Activated CD4-positive, alpha-beta T cell treated with anti-CD3 and anti-CD28 coated beads, Interleukin-2, amount 10 ng/mL, durations not matched to agents 24 days and 14 days (primary cell): ENCODE measurements at regions not wholly inside any gene's neighbourhood (a gene's known extent, or its start where the extent isn't known, plus 50 kb on each side); places are given as distances from the start of the nearest gene placed in this dataset.
"Not testable (repeated sequence)": the region's sequence is repeated elsewhere in the genome, so short reads cannot be mapped to it uniquely, and the experiment has no call there.

Experiments
- DNase-seq: peaks from one replicate; pipeline ENCODE4 v3.0.0; 2022
- H3K27ac Mint-ChIP-seq: one replicate; pipeline ENCODE4 v1.8.0; 2022; ENCODE audit warnings: mild to moderate bottlenecking, mixed read lengths
- H3K27me3 Mint-ChIP-seq: one replicate; pipeline ENCODE4 v1.8.0; 2022; ENCODE audit warnings: mixed read lengths
- H3K36me3 Mint-ChIP-seq: one replicate; pipeline ENCODE4 v1.8.0; 2022; ENCODE audit warnings: low read depth, mild to moderate bottlenecking, mixed read lengths
- H3K4me1 Mint-ChIP-seq: one replicate; pipeline ENCODE4 v1.8.0; 2021; ENCODE audit warnings: mixed read lengths
- H3K4me3 Mint-ChIP-seq: one replicate; pipeline ENCODE4 v1.8.0; 2022; ENCODE audit warnings: mild to moderate bottlenecking, moderate library complexity, mixed read lengths
- H3K9me3 Mint-ChIP-seq: one replicate; pipeline ENCODE4 v1.8.0; 2021; ENCODE audit warnings: mixed read lengths
- intact Hi-C: fragments of 100-400 bp; cut with micrococcal nuclease; formaldehyde crosslinking; loops from one replicate; pipeline ENCODE4 v1.15.1; 2023

GRCh38 chrX:498901-499300 is 112.2 kb upstream of the PPP2R3B start:
- H3K27ac Mint-ChIP-seq, H3K4me3 Mint-ChIP-seq, H3K36me3 Mint-ChIP-seq, intact Hi-C loops, H3K4me1 Mint-ChIP-seq, DNase-seq, H3K27me3 Mint-ChIP-seq: not testable (repeated sequence)
- peaks cover 14% of the 10 kb centered on the region for H3K9me3 Mint-ChIP-seq

DNA sequence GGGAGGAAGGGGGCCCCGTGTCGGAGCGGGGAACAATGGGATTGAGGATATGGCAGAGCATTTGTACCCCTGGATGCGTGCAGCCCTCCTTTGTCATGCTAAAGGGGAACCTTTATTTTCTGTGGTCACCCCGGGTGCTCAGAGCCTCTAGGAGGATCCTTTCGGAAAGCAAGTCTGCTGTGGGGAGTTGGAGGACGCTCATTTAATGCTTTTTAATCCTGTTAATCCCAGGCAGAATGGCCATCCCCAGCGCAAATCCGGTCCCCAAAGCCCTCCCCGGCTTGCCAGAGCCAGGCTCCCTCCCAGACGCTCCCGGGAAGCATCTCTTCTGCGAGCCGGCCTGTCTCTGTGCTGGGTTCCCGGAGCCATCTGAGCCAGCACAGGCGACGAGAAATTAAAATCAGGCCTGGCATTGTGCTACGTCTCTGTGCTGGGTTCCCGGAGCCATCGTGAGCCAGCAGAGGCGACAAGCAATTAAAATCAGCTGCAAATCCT is 113.2 kb upstream of the PPP2R3B start:
- Mint-ChIP-seq H3K27ac (no peak overlapping the region), H3K4me3 (no peak overlapping the region), H3K36me3 (no peaks in the 10 kb centered on the region), H3K9me3 (peaks cover 14% of the 10 kb centered on the region), H3K27me3 (no peaks in the 10 kb centered on the region), H3K4me1 (no peaks in the 10 kb centered on the region)
- DNase-seq, result no peak
- intact Hi-C loops, result no loop called here

DNA sequence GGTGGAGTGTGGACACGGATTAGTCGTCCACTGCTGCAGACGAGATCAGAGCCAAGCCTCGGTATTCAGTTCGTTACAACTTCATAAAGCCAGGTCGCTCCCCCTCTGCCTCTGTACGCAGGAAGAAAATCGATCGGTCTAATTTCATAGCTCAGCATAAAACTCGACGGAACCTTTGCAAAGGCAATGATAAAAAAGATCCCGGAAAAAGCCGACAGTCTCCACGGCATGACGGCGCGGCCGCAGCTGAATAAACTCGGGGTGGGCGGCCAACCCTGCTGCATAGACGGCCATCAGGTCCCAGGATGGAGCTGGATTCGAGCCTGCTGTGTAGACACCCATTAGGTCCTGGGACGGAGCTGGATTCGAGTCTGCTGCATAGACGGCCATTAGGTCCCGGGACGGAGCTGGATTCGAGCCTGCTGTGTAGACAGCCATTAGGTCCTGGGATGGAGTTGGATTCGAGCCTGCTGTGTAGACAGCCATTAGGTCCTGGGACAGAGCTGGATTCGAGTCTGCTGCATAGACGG is 113.8 kb upstream of the PPP2R3B start:
- no peak overlapping the region for H3K4me3 Mint-ChIP-seq
- intact Hi-C loops, result no loop called here
- no peak overlapping the region for H3K27ac Mint-ChIP-seq
- no peak for DNase-seq
- H3K9me3 Mint-ChIP-seq, result peaks cover 14% of the 10 kb centered on the region
- H3K36me3 Mint-ChIP-seq, result no peaks in the 10 kb centered on the region
- no peaks in the 10 kb centered on the region for H3K4me1 Mint-ChIP-seq
- H3K27me3 Mint-ChIP-seq, result no peaks in the 10 kb centered on the region

GRCh38 chrX:506341-506740 is 119.6 kb upstream of the PPP2R3B start:
- Mint-ChIP-seq H3K27me3 (no peaks in the 10 kb centered on the region), H3K9me3 (peaks cover 31% of the 10 kb centered on the region), H3K4me3 (no peak overlapping the region), H3K36me3 (no peaks in the 10 kb centered on the region), H3K4me1 (no peaks in the 10 kb centered on the region), H3K27ac (no peak overlapping the region)
- intact Hi-C loops, result no loop called here
- no peak for DNase-seq

- Mint-ChIP-seq H3K4me3 (no peak overlapping the region), H3K4me1 (no peaks in the 10 kb centered on the region), H3K27me3 (no peaks in the 10 kb centered on the region), H3K27ac (no peak overlapping the region), H3K36me3 (no peaks in the 10 kb centered on the region), H3K9me3 (peaks cover 17% of the 10 kb centered on the region)
- intact Hi-C loops, result no loop called here
- DNase-seq, result no peak
Observed at GRCh38 chrX:508163-508562, 121.5 kb upstream of the PPP2R3B start.

- H3K36me3 Mint-ChIP-seq, intact Hi-C loops, H3K4me3 Mint-ChIP-seq, H3K4me1 Mint-ChIP-seq, H3K27ac Mint-ChIP-seq, H3K27me3 Mint-ChIP-seq, DNase-seq: not testable (repeated sequence)
- peaks cover 17% of the 10 kb centered on the region for H3K9me3 Mint-ChIP-seq
Observed at GRCh38 chrX:508821-509220, 121.8 kb upstream of the SHOX start.

DNA sequence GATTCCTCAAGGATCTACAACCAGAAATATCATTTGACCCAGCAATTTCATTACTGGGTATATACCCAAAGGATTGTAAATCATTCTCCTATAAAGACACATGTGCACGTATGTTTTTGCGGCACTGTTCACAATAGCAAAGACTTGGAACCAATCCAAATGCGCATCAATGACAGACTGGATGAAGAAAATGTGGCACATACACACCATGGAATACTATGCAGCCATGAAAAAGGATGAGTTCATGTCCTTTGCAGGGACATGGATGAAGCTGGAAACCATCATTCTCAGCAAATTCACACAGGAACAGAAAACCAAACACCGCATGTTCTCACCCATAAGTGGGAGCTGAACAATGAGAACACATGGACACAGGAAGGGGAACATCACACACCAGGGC is 119.5 kb upstream of the SHOX start:
- H3K4me3 Mint-ChIP-seq, intact Hi-C loops, H3K27ac Mint-ChIP-seq, H3K27me3 Mint-ChIP-seq, H3K36me3 Mint-ChIP-seq, H3K4me1 Mint-ChIP-seq: not testable (repeated sequence)
- H3K9me3 Mint-ChIP-seq, result peaks cover 17% of the 10 kb centered on the region
- peak; percentile 16 for DNase-seq

- H3K4me3 Mint-ChIP-seq, result no peak overlapping the region
- no peaks in the 10 kb centered on the region for H3K9me3 Mint-ChIP-seq
- no peak for DNase-seq
- no peaks in the 10 kb centered on the region for H3K4me1 Mint-ChIP-seq
- intact Hi-C loops, result no loop called here
- no peak overlapping the region for H3K27ac Mint-ChIP-seq
- no peaks in the 10 kb centered on the region for H3K27me3 Mint-ChIP-seq
- no peaks in the 10 kb centered on the region for H3K36me3 Mint-ChIP-seq
Observed at GRCh38 chrX:518319-518718, 112.3 kb upstream of the SHOX start.

DNA sequence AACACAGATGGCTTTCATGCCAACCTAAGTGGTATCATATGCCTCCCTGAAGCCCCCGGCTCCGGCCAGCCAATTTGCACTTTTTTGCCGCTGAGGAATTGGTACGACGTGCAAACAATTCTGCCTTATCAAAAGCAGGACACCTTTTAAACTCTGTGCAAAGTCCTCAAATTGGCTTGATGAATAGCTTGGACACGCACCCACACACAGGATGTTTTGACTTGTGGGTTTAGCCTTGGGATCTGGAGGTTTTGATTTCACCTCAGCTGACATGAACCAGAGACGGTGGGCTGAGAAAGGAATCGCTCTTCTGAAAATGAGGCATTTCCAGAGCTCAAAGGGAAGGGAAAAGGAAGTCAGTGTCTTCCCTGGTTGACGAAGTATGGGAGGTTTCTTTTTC is 110.8 kb upstream of the SHOX start:
- intact Hi-C loops, result no loop called here
- no peak for DNase-seq
- Mint-ChIP-seq H3K27ac (no peak overlapping the region), H3K4me1 (no peaks in the 10 kb centered on the region), H3K27me3 (no peaks in the 10 kb centered on the region), H3K4me3 (no peak overlapping the region), H3K9me3 (peaks cover 4% of the 10 kb centered on the region), H3K36me3 (no peaks in the 10 kb centered on the region)

- no peaks in the 10 kb centered on the region for H3K27me3 Mint-ChIP-seq
- H3K4me3 Mint-ChIP-seq, result no peak overlapping the region
- H3K4me1 Mint-ChIP-seq, result no peaks in the 10 kb centered on the region
- no peak for DNase-seq
- H3K9me3 Mint-ChIP-seq, result peaks cover 9% of the 10 kb centered on the region
- H3K36me3 Mint-ChIP-seq, result peaks cover 2% of the 10 kb centered on the region
- intact Hi-C loops, result no loop called here
- no peak overlapping the region for H3K27ac Mint-ChIP-seq
Observed at GRCh38 chrX:522456-522855, 108.1 kb upstream of the SHOX start.

GRCh38 chrX:525134-525533 is 105.5 kb upstream of the SHOX start:
- Mint-ChIP-seq H3K27me3 (no peaks in the 10 kb centered on the region), H3K4me1 (no peaks in the 10 kb centered on the region), H3K9me3 (peaks cover 16% of the 10 kb centered on the region), H3K36me3 (peaks cover 2% of the 10 kb centered on the region), H3K4me3 (no peak overlapping the region), H3K27ac (no peak overlapping the region)
- intact Hi-C loops, result no loop called here
- no peak for DNase-seq

DNA sequence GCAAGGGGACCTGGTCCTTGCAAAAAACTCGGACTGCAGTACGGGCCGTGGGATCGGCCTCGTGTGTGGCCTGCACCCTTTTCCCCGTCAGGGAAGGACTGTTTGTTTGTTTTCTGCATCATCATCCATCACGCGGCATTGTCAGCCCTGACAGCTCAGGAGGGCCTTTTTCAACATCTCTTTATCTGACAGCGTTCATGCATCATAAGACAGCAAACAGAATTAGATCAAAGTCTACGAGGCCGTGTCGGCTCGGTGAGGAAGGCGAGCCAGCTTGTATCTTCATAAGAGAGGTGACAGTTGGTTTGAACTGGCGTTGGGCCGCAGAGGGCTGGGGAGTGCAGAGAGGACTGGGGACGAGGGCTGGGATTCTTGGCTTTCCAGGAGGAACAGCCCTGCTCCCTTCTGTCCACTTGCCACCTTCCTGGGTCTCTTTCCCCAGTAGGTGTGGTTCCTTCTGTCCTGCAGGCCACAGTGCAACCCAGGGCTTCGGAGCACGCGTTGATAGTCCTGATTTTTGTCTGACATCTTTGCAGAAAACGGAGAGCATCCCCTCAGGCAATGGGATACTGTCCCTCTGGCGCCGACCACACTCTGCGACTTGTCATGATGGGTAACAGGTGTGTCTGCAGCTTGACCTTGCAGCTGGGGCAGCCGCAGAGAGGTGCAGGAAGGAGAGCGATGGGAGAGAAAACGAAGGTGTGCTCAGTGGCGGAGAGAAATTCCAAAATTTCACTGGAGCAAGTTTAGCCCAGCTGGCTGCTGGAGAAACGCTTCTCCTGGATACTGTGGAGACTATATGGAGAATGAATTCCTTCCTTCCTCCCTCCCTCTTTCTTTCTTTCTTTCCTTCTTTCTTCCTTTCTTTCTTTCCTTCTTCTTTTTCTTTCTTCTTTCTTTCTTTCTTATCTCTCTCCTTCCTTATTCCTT is 104.0 kb upstream of the SHOX start:
- no peak overlapping the region for H3K4me3 Mint-ChIP-seq
- peaks cover 3% of the 10 kb centered on the region for H3K36me3 Mint-ChIP-seq
- intact Hi-C loops, result no loop called here
- DNase-seq, result no peak
- H3K4me1 Mint-ChIP-seq, result no peaks in the 10 kb centered on the region
- H3K27me3 Mint-ChIP-seq, result no peaks in the 10 kb centered on the region
- H3K27ac Mint-ChIP-seq, result no peak overlapping the region
- peaks cover 29% of the 10 kb centered on the region for H3K9me3 Mint-ChIP-seq

DNA sequence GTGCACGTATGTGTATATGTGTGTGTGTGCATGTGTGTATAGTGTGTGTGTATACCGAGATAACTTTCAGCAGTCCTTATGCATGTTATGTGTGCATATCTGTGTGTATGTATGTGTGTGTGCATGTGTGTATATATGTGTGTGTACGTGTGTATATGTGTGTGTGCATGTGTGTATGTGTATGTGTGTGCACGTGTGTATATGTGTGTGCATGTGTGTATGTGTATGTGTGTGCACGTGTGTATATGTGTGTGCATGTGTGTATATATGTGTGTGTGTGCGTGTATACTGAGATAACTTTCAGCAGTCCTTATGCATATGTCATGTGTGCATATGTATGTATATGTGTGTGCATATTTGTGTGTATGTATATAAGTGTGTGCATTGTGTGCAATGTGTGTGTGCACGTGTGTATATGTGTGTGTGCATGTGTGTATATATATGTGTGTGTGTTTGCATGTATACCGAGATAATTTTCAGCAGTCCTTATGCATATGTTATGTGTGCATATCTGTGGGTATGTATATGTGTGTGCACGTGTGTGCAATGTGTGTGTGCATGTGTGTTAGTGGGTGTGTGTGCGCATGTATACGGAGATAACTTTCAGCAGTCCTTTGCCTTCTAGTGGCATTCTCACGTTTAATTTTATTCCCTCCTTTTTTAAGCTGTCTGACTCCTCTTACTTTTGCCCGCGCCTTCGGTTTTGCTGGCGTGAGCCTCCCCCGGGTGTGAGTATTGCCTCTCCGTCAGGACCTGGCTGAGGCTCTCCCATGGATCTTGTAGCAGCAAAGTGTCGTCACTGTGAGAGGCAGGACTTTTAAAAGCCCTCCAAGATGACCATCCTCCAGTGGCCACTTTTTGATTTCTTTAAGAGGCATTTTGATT is 99.6 kb upstream of the SHOX start:
- no peaks in the 10 kb centered on the region for H3K27me3 Mint-ChIP-seq
- DNase-seq, result no peak
- H3K27ac Mint-ChIP-seq, result no peak overlapping the region
- H3K4me3 Mint-ChIP-seq, result no peak overlapping the region
- H3K9me3 Mint-ChIP-seq, result peaks cover 25% of the 10 kb centered on the region
- no peaks in the 10 kb centered on the region for H3K4me1 Mint-ChIP-seq
- peaks cover 3% of the 10 kb centered on the region for H3K36me3 Mint-ChIP-seq
- intact Hi-C loops, result no loop called here

DNA sequence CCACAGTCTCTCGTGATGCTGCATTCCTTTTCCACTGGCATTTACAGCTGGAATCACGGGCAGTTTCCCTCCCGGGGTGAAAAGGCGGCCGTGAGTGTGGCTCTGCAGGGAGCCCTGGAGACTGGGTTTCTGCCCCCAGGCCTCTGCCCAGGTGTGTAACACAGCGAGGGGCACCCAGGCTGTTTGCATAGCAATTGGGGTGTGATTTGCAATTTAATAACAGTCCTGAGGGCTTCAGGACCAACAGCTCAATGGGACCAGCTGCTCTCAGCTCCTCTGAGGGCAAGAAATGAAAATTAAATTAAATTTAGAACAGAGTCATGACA is 99.0 kb upstream of the SHOX start:
- H3K4me3 Mint-ChIP-seq, result no peak overlapping the region
- intact Hi-C loops, result no loop called here
- no peaks in the 10 kb centered on the region for H3K27me3 Mint-ChIP-seq
- DNase-seq, result no peak
- H3K4me1 Mint-ChIP-seq, result no peaks in the 10 kb centered on the region
- peaks cover 21% of the 10 kb centered on the region for H3K9me3 Mint-ChIP-seq
- no peak overlapping the region for H3K27ac Mint-ChIP-seq
- peaks cover 1% of the 10 kb centered on the region for H3K36me3 Mint-ChIP-seq
